H4 (cell line): ENCODE measurements at regions not wholly inside any gene's neighbourhood (a gene's known extent, or its start where the extent isn't known, plus 50 kb on each side); places are given as distances from the start of the nearest gene placed in this dataset.
"Not testable (repeated sequence)": the region's sequence is repeated elsewhere in the genome, so short reads cannot be mapped to it uniquely, and the experiment has no call there.

Source experiments
- DNase-seq: peaks from one replicate; pipeline ENCODE4 v3.0.0-alpha.2; 2015; ENCODE audit warnings: low spot score

GRCh38 chr22:35475545-35475944, 65.1 kb upstream of the RASD2 start:
- DNase-seq = no peak

DNA sequence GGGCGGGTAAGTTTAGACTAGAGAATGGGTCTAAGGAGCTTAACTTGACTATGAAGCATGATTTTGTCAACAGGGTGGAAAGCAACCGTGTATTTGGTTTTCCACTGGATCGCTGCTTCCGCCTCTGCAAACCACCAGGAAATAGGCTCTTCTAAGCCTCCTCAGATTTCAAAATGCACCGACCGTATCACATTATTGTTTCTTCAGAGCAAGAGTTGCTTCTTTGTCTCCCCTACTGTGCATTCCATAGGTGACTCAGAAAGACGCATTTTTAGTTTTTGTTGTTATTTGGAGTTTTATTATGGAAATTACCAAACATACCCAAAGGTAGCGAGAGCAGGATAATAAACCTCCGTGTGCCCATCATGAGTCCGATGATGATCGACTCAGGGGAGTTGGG, 64.3 kb upstream of the RASD2 start:
- DNase-seq = no peak

- DNase-seq = peak; percentile 70
Observed at GRCh38 chr22:35477911-35478582, 62.6 kb upstream of the RASD2 start.

GRCh38 chr22:35478633-35479107, 62.0 kb upstream of the RASD2 start:
- DNase-seq = no peak

GRCh38 chr22:35479359-35479758, 61.3 kb upstream of the RASD2 start:
- DNase-seq = no peak

DNA sequence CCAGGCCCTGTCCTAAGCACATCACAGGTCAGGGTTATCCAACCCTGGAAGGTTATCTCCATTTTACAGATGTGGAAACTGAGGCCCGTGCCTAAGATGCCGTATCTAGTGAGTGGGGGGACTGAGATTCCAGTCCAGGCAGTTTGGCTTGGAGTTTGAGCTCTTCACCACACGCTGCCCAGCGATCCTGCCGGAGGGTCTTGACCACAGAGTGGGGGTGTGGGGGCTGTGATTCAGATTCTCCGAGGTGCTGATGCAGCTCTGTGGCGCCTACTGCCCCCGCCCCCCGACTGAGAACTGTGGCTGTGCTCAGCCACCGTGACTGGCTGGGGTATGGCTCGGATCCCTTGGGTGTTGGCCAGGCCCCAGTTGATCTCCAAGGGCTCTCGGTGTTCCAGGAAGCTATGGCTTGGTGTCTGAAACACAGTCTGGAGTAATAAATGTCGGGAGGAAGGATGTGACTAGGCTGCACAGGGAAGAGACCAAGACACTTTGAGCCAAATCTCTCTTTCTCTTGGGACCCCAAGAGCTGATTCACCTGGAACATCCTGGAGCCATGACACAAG, 60.6 kb upstream of the RASD2 start:
- DNase-seq = peak; percentile 55

GRCh38 chr22:35480627-35481550, 59.7 kb upstream of the RASD2 start:
- peak; percentile 36 for DNase-seq

GRCh38 chr22:35482311-35482710, 58.3 kb upstream of the RASD2 start:
- no peak for DNase-seq

DNA sequence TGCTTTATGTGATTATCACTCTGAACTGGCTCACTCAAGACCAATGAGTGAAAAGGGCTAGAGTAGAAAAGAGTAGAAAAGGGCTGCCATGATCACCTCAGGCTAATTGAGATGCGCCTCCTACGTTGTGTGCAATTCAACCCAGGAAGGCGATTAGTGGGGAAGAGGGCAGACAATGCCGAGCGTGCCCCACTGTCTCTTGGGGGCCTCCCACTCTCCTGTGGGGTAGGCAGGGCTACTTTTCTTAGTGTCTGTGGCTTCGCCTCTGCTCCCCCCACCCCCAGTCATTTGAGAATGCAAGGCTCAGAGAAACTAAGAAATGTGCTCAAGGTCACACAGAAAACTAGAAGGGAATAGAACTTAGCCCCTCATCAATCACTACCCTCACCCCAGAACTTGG, 57.7 kb upstream of the RASD2 start:
- no peak for DNase-seq

GRCh38 chr22:35483730-35484129, 56.9 kb upstream of the RASD2 start:
- DNase-seq = no peak

- no peak for DNase-seq
Observed at GRCh38 chr22:35484651-35485556, 55.7 kb upstream of the RASD2 start.

GRCh38 chr22:35486116-35486631, 54.5 kb upstream of the RASD2 start:
- no peak for DNase-seq

DNA sequence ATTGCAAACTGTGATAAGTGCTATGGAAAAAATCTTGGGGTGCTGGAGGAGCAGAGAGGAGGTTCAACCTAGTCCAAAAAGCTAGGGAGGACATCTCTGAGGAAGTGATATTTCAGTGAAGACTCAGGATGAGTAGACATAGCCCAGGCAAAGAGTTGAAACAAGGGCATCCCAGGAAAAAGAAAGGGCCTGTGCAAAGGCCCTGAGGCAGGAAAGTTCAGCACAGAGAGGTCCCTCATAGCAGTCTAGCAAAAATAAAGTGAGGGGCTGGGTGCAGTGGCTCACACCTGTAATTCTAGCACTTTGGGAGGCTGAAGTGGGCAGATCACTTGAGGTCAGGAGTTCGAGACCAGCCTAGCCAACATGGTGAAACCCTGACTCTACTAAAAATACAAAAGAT, 53.0 kb upstream of the RASD2 start:
- not testable (repeated sequence) for DNase-seq

GRCh38 chr22:35488513-35488912, 52.1 kb upstream of the RASD2 start:
- DNase-seq = no peak

DNA sequence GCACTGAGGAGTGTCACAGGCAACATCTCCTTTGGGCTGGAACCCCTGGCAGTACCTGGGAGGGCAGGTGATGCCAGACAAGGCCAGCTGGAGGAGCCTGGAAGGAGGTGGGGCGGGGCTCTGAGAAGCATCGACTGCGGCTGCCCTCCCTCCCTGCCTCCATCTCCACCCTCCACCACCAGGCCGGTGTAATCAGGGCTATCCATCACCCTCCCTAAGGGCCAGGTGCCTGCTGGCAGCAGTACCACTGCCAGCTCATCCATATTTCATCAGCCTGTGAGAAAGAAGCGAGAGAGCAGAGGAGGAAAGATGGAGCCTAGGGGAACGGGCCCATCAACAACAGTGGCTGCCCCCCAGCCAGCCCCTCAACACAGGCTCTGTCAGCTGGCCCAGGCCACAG, 51.4 kb upstream of the RASD2 start:
- no peak for DNase-seq
